ENCODE measurements at regions not wholly inside any gene's neighbourhood (a gene's known extent, or its start where the extent isn't known, plus 50 kb on each side); places are given as distances from the start of the nearest gene placed in this dataset.
A peak's percentile ranks its signal among the peaks of the same experiment; 100 is the strongest.
"Not testable (repeated sequence)": the region's sequence is repeated elsewhere in the genome, so short reads cannot be mapped to it uniquely, and the experiment has no call there.

GRCh38 chr1:60662486-60663044 is 419.8 kb upstream of the NFIA start:
- Histone ChIP-seq H3K4me1 (ENCODE audit: control insufficient read depth, insufficient read depth, low read length) (no peaks in the 10 kb centered on the region), H3K9ac (ENCODE audit: low read depth, low read length) (no peak overlapping the region), H3K4me3 (ENCODE audit: low read depth, low read length) (no peak overlapping the region)

GRCh38 chr1:60657926-60658325 is 424.4 kb upstream of the NFIA start:
- Histone ChIP-seq H3K4me1 (ENCODE audit: control insufficient read depth, insufficient read depth, low read length) (no peaks in the 10 kb centered on the region), H3K27me3 (ENCODE audit: control insufficient read depth, insufficient read depth, low read length) (no peaks in the 10 kb centered on the region), H3K9ac (ENCODE audit: low read depth, low read length) (no peak overlapping the region), H3K36me3 (ENCODE audit: control insufficient read depth, insufficient read depth, low read length) (no peaks in the 10 kb centered on the region), H3K9me3 (ENCODE audit: control insufficient read depth, insufficient read depth, low read length) (no peaks in the 10 kb centered on the region), H3K4me3 (ENCODE audit: low read depth, low read length) (no peak overlapping the region)

More at GRCh38 chr1:60662486-60663044, 419.8 kb upstream of the NFIA start:
- no peaks in the 10 kb centered on the region for H3K9me3 ChIP-seq (ENCODE audit: control insufficient read depth, insufficient read depth, low read length)
- H3K27me3 ChIP-seq (ENCODE audit: control insufficient read depth, insufficient read depth, low read length), result no peaks in the 10 kb centered on the region
- no peaks in the 10 kb centered on the region for H3K36me3 ChIP-seq (ENCODE audit: control insufficient read depth, insufficient read depth, low read length)

DNA sequence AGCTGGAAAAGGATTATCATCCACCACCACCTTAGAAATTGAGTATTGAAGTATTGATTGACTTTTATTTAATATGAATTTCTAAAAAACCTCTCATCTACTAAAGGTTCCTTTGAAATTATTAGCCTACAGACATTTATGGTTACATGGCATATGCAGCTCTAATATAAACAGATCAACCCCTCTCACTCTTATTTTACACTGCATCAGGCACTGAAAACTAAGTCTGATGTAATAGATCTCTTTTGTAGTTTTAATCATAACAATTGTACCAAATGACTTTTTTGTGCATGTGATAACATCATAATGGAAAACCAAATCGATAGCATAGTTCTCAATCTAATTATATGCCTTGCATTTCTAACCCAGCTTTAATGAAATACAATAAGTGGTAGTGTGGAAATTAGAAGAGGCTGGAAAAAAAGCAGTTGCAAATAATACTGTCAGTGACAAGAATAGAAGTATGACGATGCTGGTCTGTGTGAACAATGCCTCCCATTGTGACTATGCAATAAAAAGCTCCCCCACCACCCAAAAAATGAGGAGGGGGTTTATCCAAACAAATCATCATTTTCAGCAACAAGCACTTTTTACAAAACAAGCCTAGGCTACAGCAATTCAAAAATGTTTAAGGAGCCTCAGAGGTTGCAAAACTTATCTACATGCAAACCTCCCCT is 426.5 kb upstream of the NFIA start:
- no peak overlapping the region for H3K4me3 ChIP-seq (ENCODE audit: low read depth, low read length)
- no peak overlapping the region for H3K9ac ChIP-seq (ENCODE audit: low read depth, low read length)
- no peaks in the 10 kb centered on the region for H3K27me3 ChIP-seq (ENCODE audit: control insufficient read depth, insufficient read depth, low read length)
- no peaks in the 10 kb centered on the region for H3K36me3 ChIP-seq (ENCODE audit: control insufficient read depth, insufficient read depth, low read length)
- H3K4me1 ChIP-seq (ENCODE audit: control insufficient read depth, insufficient read depth, low read length), result no peaks in the 10 kb centered on the region
- no peaks in the 10 kb centered on the region for H3K9me3 ChIP-seq (ENCODE audit: control insufficient read depth, insufficient read depth, low read length)

- H3K9me3 ChIP-seq (ENCODE audit: control insufficient read depth, insufficient read depth, low read length); H3K27me3 ChIP-seq (ENCODE audit: control insufficient read depth, insufficient read depth, low read length); H3K36me3 ChIP-seq (ENCODE audit: control insufficient read depth, insufficient read depth, low read length); H3K4me3 ChIP-seq (ENCODE audit: low read depth, low read length); H3K4me1 ChIP-seq (ENCODE audit: control insufficient read depth, insufficient read depth, low read length): not testable (repeated sequence)
- H3K9ac ChIP-seq (ENCODE audit: low read depth, low read length), result peak overlapping the region; percentile 37
These were observed 442.3 kb upstream of the NFIA start for GRCh38 chr1:60640033-60640551.

- no peak overlapping the region for H3K4me3 ChIP-seq (ENCODE audit: low read depth, low read length)
- H3K9me3 ChIP-seq (ENCODE audit: control insufficient read depth, insufficient read depth, low read length), result no peaks in the 10 kb centered on the region
- H3K4me1 ChIP-seq (ENCODE audit: control insufficient read depth, insufficient read depth, low read length), result no peaks in the 10 kb centered on the region
- H3K27me3 ChIP-seq (ENCODE audit: control insufficient read depth, insufficient read depth, low read length), result no peaks in the 10 kb centered on the region
- H3K9ac ChIP-seq (ENCODE audit: low read depth, low read length), result no peak overlapping the region
- H3K36me3 ChIP-seq (ENCODE audit: control insufficient read depth, insufficient read depth, low read length), result no peaks in the 10 kb centered on the region
These were observed 443.1 kb upstream of the NFIA start for GRCh38 chr1:60639287-60639686.

GRCh38 chr1:60637651-60638050 is 444.7 kb upstream of the NFIA start:
- H3K36me3 ChIP-seq (ENCODE audit: control insufficient read depth, insufficient read depth, low read length), result no peaks in the 10 kb centered on the region
- no peaks in the 10 kb centered on the region for H3K9me3 ChIP-seq (ENCODE audit: control insufficient read depth, insufficient read depth, low read length)
- no peak overlapping the region for H3K4me3 ChIP-seq (ENCODE audit: low read depth, low read length)
- no peaks in the 10 kb centered on the region for H3K27me3 ChIP-seq (ENCODE audit: control insufficient read depth, insufficient read depth, low read length)
- H3K4me1 ChIP-seq (ENCODE audit: control insufficient read depth, insufficient read depth, low read length), result no peaks in the 10 kb centered on the region
- H3K9ac ChIP-seq (ENCODE audit: low read depth, low read length), result no peak overlapping the region

- Histone ChIP-seq H3K4me1 (ENCODE audit: control insufficient read depth, insufficient read depth, low read length) (no peaks in the 10 kb centered on the region), H3K9ac (ENCODE audit: low read depth, low read length) (no peak overlapping the region), H3K4me3 (ENCODE audit: low read depth, low read length) (no peak overlapping the region), H3K27me3 (ENCODE audit: control insufficient read depth, insufficient read depth, low read length) (no peaks in the 10 kb centered on the region), H3K9me3 (ENCODE audit: control insufficient read depth, insufficient read depth, low read length) (no peaks in the 10 kb centered on the region), H3K36me3 (ENCODE audit: control insufficient read depth, insufficient read depth, low read length) (no peaks in the 10 kb centered on the region)
These were observed 445.4 kb upstream of the NFIA start for GRCh38 chr1:60636946-60637345.

GRCh38 chr1:60634106-60634505 is 448.3 kb upstream of the NFIA start:
- Histone ChIP-seq H3K9me3 (ENCODE audit: control insufficient read depth, insufficient read depth, low read length) (no peaks in the 10 kb centered on the region), H3K36me3 (ENCODE audit: control insufficient read depth, insufficient read depth, low read length) (no peaks in the 10 kb centered on the region), H3K4me3 (ENCODE audit: low read depth, low read length) (no peak overlapping the region), H3K4me1 (ENCODE audit: control insufficient read depth, insufficient read depth, low read length) (no peaks in the 10 kb centered on the region), H3K9ac (ENCODE audit: low read depth, low read length) (no peak overlapping the region), H3K27me3 (ENCODE audit: control insufficient read depth, insufficient read depth, low read length) (no peaks in the 10 kb centered on the region)

- Histone ChIP-seq H3K36me3 (ENCODE audit: control insufficient read depth, insufficient read depth, low read length) (no peaks in the 10 kb centered on the region), H3K4me1 (ENCODE audit: control insufficient read depth, insufficient read depth, low read length) (no peaks in the 10 kb centered on the region), H3K9me3 (ENCODE audit: control insufficient read depth, insufficient read depth, low read length) (no peaks in the 10 kb centered on the region), H3K4me3 (ENCODE audit: low read depth, low read length) (no peak overlapping the region), H3K27me3 (ENCODE audit: control insufficient read depth, insufficient read depth, low read length) (no peaks in the 10 kb centered on the region), H3K9ac (ENCODE audit: low read depth, low read length) (no peak overlapping the region)
These were observed 459.9 kb upstream of the NFIA start for GRCh38 chr1:60622486-60622885.

- H3K9me3 ChIP-seq (ENCODE audit: control insufficient read depth, insufficient read depth, low read length), result no peaks in the 10 kb centered on the region
- H3K9ac ChIP-seq (ENCODE audit: low read depth, low read length), result no peak overlapping the region
- H3K27me3 ChIP-seq (ENCODE audit: control insufficient read depth, insufficient read depth, low read length), result no peaks in the 10 kb centered on the region
- H3K4me3 ChIP-seq (ENCODE audit: low read depth, low read length), result no peak overlapping the region
- H3K4me1 ChIP-seq (ENCODE audit: control insufficient read depth, insufficient read depth, low read length), result no peaks in the 10 kb centered on the region
- no peaks in the 10 kb centered on the region for H3K36me3 ChIP-seq (ENCODE audit: control insufficient read depth, insufficient read depth, low read length)
These were observed 461.0 kb upstream of the NFIA start for GRCh38 chr1:60621368-60621851.

DNA sequence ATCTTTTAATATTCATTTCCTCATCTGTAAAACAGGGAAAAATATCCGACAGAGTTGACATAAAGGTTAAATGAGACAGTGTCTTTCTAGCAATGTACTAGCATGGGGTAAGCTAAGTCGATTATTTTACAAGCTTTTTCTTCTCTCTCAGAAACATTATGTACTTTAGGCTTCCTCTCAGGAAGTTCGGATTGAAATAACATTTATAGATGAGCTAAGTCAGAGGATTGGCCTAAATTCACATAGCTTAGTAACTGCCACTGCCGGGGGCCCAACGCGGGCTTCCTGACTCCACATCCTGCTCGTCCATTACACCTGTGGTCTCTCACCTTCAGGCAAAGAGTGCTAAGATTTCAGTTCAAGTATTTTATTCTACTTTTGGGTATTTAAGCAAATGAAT is 462.3 kb upstream of the NFIA start:
- H3K27me3 ChIP-seq (ENCODE audit: control insufficient read depth, insufficient read depth, low read length), result no peaks in the 10 kb centered on the region
- no peaks in the 10 kb centered on the region for H3K4me1 ChIP-seq (ENCODE audit: control insufficient read depth, insufficient read depth, low read length)
- H3K9ac ChIP-seq (ENCODE audit: low read depth, low read length), result no peak overlapping the region
- H3K4me3 ChIP-seq (ENCODE audit: low read depth, low read length), result no peak overlapping the region
- no peaks in the 10 kb centered on the region for H3K36me3 ChIP-seq (ENCODE audit: control insufficient read depth, insufficient read depth, low read length)
- H3K9me3 ChIP-seq (ENCODE audit: control insufficient read depth, insufficient read depth, low read length), result no peaks in the 10 kb centered on the region

DNA sequence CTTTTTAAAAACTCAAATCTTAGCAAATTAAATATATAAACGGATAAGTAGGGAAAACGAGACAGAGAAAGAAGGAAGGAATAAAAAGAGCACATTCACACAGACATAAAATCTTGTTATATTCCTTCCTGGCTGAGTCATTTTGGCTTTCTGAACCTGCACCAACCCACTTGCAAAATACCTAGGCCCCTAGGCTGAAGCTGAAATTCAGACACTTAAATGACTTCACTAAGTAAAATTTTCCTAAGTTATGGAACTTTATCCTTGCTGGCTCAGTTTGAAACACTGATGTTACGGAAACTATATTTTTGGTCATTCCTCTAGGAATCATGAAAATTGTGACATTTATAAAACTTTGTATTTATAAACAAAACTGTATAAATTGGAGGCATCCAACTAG is 462.8 kb upstream of the NFIA start:
- Histone ChIP-seq H3K36me3 (ENCODE audit: control insufficient read depth, insufficient read depth, low read length) (no peaks in the 10 kb centered on the region), H3K27me3 (ENCODE audit: control insufficient read depth, insufficient read depth, low read length) (no peaks in the 10 kb centered on the region), H3K9ac (ENCODE audit: low read depth, low read length) (no peak overlapping the region), H3K4me1 (ENCODE audit: control insufficient read depth, insufficient read depth, low read length) (no peaks in the 10 kb centered on the region), H3K9me3 (ENCODE audit: control insufficient read depth, insufficient read depth, low read length) (no peaks in the 10 kb centered on the region), H3K4me3 (ENCODE audit: low read depth, low read length) (no peak overlapping the region)
